GM21576 (cell line): ENCODE measurements at regions not wholly inside any gene's neighbourhood (a gene's known extent, or its start where the extent isn't known, plus 50 kb on each side); places are given as distances from the start of the nearest gene placed in this dataset.

Source experiments
- ATAC-seq: cut with Tn5 transposase; IDR thresholded peaks from one replicate; pipeline ENCODE4 v1.9.1; 2021; ENCODE audit warnings: mild to moderate bottlenecking, moderate library complexity; ENCODE audit not compliant: unreplicated experiment

DNA sequence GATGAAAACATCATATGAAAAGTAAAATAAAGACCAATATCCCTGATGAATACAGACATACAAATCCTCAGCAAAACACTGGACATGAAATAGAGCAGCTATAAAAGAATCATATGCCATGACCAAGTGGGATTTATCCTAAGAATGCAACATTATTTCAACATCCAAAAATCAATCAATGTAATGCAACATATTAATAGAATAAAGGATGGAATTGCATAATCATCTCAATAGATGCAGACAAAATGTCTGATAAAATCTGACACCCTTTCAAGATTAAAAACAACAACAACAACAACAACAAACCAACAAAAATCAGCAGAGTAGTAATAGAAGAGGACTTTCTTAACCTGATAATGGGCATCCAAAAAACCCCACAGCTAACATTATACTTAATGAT, 63.8 kb upstream of the IL1R1 start:
- no peak for ATAC-seq

DNA sequence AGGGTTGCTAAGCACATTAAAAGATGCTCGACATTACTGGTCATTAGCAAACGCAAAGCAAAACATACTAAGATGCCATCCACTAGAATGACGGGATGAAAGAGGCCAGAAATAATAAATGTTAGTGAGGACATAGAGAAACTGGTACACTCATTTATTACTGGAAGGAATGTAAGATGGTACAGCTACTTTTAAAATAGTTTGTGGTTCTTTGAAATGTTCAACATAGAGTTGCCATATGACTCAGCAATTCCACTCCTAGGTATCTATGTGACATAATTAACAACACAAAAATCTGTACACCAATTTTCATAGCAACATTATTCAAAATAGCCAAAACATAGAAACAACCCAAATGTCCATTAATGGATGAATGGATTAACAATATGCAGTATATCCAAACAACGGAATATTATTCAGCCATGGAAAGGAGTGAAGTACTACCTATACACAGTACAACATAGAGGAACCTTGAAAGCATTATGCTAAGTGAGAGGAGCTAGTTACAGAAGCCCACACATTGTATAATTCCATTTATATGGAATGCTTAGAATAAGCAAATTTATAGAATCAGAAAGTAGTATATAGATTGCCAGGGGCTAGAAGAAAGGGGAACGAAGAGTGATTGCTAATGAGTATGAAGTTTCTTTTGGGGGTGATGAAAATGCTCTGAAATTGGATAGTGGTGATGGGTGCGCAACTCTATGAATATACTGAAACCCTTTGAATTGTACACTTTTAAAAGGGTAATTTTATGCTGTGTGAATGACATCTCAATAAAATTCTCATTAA, 61.9 kb upstream of the IL1R1 start:
- ATAC-seq: peak; percentile 33

DNA sequence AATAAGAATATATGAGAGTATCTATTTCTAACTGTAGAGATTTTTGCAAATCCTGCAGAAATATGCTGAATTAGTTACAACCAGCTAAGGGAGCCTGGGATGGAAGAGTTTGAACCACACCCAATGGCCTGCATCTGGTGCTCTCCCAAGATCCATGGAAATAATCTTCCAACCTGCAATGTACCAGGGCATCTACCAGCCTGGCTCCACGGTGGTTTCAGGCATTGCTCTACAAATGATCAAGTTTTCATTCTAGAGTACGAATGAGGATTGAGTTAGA, 61.4 kb upstream of the IL1R1 start:
- ATAC-seq: no peak

DNA sequence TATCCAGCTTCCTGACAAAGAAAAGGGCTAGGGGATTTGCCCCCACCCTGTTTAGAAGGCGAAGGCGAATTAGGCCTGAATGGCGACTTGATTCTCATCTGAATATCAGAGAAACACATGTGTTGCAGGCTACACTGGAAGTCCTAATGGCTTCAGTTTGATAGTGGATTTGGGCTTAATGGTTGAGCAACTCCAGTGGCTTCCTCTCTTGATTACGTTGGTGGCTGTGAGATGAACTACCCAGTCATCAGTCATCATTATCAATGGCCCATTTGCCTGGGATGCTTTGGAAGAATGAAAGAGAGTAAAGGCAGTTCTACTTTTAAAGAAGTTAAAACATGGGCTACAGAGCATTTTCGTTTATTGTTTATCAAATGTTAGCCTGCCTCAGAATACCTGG, 60.9 kb upstream of the IL1R1 start:
- ATAC-seq: no peak

DNA sequence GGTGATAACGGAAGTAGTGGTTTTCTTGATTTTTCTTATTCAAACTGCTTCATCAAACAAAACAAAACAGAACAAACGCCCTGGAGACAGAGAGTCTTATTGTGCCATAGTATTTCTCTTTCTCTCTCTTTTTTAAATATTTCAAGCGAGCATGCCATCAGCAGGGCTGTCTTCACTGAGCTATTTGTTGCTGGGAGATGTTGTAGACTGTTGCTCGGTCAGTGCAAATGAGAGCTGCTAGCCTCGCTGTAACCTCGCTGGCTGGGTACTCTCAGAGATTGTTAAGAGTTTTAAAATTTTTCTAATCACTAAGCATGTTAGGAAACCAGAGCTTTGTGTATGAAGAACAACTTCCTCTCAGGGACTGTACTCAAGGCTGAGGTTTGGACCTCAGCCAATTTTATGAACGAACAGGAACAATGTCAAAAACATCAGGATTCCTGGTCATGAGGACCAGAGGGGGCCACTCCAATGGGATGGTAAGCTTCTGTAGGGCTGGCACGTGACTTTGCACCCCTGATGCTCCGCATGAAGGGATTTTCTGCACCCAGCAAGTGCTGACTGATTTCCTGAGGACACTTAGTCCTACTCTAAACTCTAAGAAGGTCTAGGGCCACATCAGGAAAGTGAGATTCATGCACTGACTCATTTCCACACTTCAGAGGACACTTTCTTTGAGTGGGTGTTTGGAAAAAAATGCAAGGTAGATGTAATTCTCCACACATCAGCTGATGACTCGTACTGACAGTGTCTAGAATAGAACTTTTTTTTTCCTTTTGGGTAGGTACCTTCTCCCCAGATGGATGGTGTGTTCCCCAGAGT, 59.8 kb upstream of the IL1R1 start:
- peak; percentile 77 for ATAC-seq

DNA sequence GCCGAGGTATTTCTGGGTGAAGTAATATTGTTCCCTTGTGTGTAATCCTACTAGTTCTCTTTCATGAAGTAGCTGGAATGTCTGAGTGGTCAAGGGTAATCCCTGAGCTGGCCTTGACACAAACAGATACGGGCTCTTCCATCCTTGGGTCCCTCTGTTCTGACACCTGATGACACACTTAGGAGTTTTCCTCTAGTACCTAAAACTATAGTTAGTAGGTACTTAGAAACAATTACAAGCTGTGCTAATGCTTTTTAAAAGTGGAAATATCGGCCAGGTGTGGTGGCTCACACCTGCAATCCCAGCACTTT, 59.2 kb upstream of the IL1R1 start:
- peak; percentile 11 for ATAC-seq

DNA sequence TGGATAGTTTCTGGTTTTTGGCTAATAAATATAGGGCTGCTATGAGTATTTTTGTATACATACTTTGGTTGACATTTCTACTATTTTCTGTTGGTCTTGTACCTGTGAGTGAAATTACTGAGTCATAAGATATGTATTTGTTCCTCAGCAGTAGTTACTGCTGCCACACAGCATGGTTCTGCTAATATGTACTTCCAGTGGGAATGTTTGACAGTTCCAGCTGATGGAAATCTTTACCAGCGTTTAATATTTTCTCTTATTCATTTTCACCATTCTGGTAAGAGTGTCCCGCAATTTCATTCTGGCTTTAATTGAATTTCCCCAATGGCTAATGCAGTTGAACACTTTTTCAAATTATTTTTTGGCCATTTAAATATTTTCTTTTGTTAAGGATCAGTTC, 57.9 kb upstream of the IL1R1 start:
- ATAC-seq: no peak

DNA sequence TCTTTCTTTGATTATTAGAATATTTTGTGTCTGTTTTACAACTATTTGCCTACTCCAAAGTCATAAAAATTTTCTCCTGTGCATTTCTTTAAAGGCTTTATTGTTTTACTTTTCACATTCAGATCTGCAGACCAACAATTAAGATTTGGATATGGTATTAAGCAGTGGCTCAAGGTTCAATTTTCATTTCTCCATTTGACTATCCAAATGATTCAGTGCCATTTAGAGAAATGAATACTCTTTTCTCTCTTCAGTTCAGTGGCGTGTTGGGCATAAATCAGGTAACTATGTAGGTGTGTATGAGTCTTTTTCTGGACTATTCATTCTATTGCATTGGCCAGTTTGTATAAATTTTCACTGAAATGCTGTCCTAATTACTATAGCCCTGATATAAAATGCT, 57.3 kb upstream of the IL1R1 start:
- no peak for ATAC-seq

DNA sequence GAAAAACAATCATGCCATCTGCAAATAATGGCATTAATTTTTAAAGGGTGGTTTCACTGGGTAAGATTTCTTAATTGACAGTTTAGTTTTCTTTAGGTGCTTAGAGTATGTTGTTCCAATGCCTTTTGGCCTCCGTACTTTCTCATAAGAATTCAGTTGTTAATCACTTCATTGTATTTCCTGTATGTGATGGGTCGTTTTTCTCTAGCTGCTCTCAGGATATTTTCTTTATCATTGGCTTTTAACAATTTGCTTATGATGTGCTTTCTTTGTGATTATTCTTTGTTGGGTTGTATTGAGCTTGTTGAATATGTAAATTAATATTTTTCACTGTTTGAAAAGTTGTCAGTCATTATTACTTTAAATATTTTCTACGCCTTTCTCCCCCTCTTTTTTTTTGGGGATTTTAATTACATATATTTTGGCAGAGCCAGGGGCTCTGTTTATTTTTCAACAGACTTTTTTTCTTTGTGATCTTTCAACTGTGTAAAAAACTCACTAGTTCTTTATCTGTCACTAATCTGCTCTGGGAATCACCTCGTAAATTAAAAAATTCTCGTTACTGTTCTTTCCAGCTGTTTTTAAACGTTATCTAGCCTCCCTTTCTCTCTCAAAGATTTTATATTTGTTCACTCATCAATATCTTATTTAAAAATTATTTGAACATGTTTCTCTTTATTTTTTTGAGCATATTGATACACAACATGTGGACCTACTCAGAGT, 56.2 kb upstream of the IL1R1 start:
- ATAC-seq: no peak

DNA sequence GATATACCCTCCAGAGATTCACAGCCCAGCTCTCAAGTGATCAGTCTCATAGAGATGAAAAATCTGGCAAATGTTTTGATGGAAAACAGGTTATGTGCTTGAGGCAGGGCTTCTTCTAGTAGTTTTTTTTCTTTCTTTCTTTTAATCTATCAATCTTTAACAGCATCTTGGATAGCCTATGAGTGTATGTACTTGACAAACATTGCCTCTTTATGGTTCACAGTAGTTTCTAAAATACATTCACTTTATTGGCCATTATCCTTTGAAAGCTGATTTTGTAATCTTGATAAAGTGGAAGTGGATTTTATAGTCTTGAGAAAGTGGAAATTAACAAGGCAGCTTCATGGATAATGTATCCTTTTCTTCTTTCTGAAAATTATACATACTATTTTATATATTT, 51.4 kb upstream of the IL1R1 start:
- no peak for ATAC-seq

DNA sequence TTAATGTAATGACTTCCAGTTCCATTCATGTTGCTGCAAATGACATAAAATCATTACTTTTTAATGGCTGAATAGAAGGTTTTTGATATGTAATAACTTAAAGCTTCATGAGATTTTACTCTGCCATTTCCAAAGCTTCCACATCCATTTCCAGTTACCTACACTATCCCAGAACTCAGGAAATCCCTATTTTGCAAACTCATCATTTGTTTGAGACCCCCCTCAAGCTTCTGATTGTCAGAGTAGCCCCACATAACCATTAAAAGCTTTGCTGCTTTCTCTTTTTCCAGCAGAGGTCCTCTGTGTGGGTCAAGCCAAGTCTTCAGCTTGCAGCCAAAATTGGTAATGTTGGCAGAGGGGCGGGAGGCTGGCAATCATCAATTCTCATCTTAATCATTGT, 50.6 kb upstream of the IL1R1 start:
- ATAC-seq: no peak

DNA sequence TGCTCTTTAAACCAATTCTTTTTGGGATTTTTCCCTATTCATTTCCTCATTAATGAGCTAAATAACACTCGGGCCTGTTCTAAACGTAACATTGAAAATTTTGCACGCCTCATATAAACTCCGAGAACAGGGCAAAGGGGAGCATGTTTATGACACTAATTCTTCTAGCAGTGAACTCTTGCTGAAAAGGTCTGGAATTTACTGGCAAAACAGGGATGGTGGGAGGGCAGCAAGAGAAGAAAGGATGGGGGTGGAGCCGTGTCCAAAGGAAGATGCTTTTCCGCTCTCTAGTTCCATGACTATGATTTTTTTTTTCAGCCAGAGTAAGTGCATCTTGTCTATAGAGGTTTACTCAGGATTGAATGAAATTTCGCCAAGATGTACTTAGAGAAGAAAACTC, 50.0 kb upstream of the IL1R1 start:
- no peak for ATAC-seq
